Transverse colon (tissue), 4 donors: ENCODE measurements at regions not wholly inside any gene's neighbourhood (a gene's known extent, or its start where the extent isn't known, plus 50 kb on each side); places are given as distances from the start of the nearest gene placed in this dataset.

Experiments used
- DNase-seq: peaks from one replicate; pipeline ENCODE4 v3.0.0-alpha.2; 2019
- H3K27ac ChIP-seq, 4 donors: fragments of 200-600 bp; sonication (generic); 2 replicates each; pipeline ENCODE4 v1.5.1; 2016 to 2018; ENCODE audit warnings: inconsistent platforms in 4 of 4
- H3K27me3 ChIP-seq: fragments of 200-600 bp; sonication (generic); 2 replicates; pipeline ENCODE4 v1.5.1; 2017; ENCODE audit warnings: inconsistent platforms
- H3K36me3 ChIP-seq, 4 donors: fragments of 200-600 bp; sonication (generic); 2 replicates each; pipeline ENCODE4 v1.5.1; 2017 to 2019; ENCODE audit warnings: inconsistent platforms in 4 of 4
- H3K4me1 ChIP-seq, 4 donors: fragments of 200-600 bp; sonication (generic); 2 replicates each; pipeline ENCODE4 v1.5.1; 2017 to 2020; ENCODE audit warnings: inconsistent platforms in 4 of 4
- H3K4me3 ChIP-seq, 4 donors: fragments of 200-600 bp; sonication (generic); 1 replicate in 1 of 4; 2 replicates in 3 of 4; pipeline versions ENCODE4 v1.5.1 to v1.6.1; 2017 to 2019; ENCODE audit warnings: inconsistent platforms in 4 of 4
- H3K9me3 ChIP-seq, 2 donors: fragments of 200-600 bp; sonication (generic); 2 replicates each; pipeline ENCODE4 v1.5.1; 2017 to 2019; ENCODE audit warnings: inconsistent platforms in 2 of 2
- CTCF ChIP-seq, 5 experiments: fragments of 200-600 bp in 3 of 5; fragments of 450-650 bp in 2 of 5; sonication (generic) in 3 of 5; IDR thresholded peaks; 1 replicate in 2 of 5; 2 replicates in 3 of 5; pipeline ENCODE4 v1.5.1; 2016 to 2017; ENCODE audit warnings: antibody characterized with exemption in 5 of 5, inconsistent platforms in 3 of 5, mild to moderate bottlenecking in 2 of 5, moderate library complexity in 1 of 5
- EP300 ChIP-seq: sonication (generic); formaldehyde crosslinking; IDR thresholded peaks from one replicate; pipeline ENCODE4 v1.6.1; 2017; ENCODE audit warnings: antibody characterized with exemption, low read depth
- POLR2A ChIP-seq: fragments of 450-650 bp; IDR thresholded peaks from one replicate; pipeline ENCODE4 v1.6.1; 2016; ENCODE audit warnings: antibody characterized with exemption, mild to moderate bottlenecking, moderate library complexity
- POLR2AphosphoS5 ChIP-seq, 3 donors: sonication (generic); formaldehyde crosslinking; IDR thresholded peaks; one replicate each; pipeline ENCODE4 v1.6.1; 2016; ENCODE audit warnings: antibody characterized with exemption in 3 of 3
- WGBS, 2 donors: methylation state at CpG; one replicate each; pipeline ENCODE4 v1.1.5; 2018; ENCODE audit warnings: low coverage in 1 of 2; 5-methylcytosine and 5-hydroxymethylcytosine counted together
- in situ Hi-C, 4 donors: fragments of 200-750 bp; cut with MboI; loops; one replicate each; pipeline versions ENCODE4 v1.15.0 to v1.15.1; 2017; ENCODE audit warnings: low sequenced_read_pairs in 3 of 4, low pct_ligation_motif_present in 1 of 4, low pct_unique_long_range_greater_than_20kb in 1 of 4
- intact Hi-C: fragments of 100-400 bp; cut with DNase I; formaldehyde crosslinking; loops from one replicate; pipeline ENCODE4 v1.15.1; 2023; ENCODE audit warnings: low total_unique reads

DNA sequence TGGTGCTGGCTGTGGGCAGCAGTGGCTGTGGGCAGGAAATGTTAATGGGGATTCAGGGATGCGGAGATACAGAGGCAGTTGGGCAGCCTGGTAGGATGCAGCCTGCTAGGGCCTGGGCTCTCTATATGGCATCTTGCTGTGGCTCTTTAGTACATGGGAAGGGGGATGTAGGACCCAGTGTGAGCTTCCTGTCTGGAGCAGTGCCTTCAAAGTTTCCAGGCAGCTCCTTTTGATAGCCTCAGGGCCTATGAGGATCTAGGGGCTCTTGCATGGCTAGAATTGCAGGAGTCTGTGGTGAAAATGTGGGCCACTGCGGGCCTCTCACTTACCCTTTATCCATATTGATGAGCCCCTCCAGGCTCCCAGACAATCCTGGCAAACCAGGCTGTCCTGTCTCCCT is 213.2 kb upstream of the SNX19 start:
- Histone ChIP-seq H3K27me3 (no peaks in the 10 kb centered on the region), H3K4me1 (no peaks in the 10 kb centered on the region), H3K27ac (no peak overlapping the region), H3K9me3 (peaks cover 0 to 9% of the 10 kb centered on the region in 2 donors), H3K36me3 (no peaks in the 10 kb centered on the region), H3K4me3 (no peak overlapping the region)
- TF ChIP-seq POLR2A (no peak), EP300 (no peak), CTCF (IDR thresholded peaks at IDR 0.05) (no peak), POLR2AphosphoS5 (IDR thresholded peaks at IDR 0.05) (no peak)
- WGBS, 2 donors, result 83 to 91% methylated on average over 1 to 2 of the region's 2 CpGs
- in situ Hi-C loops, result no loop called here
- intact Hi-C loops, result no loop called here
- DNase-seq, result no peak

DNA sequence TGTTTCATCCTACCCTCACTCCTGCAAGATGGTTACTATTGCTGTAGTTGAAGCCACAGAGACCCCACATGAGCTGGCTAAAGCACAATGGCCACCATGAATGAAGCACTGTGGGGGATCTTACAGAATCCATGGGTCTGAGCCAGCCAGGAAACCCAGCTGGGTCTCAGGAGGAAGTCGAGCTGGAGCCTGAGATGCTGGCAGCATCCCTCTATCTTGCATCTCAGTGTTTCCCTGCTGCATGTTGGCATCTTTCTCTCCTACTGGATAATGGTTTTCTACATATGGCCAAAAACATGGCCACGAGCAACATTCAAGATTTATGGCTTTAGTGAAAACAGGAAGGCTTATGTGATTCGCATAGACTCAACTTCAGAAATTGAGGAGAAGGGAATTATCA is 219.3 kb upstream of the SNX19 start:
- H3K9me3 ChIP-seq, result no peaks in the 10 kb centered on the region
- H3K4me3 ChIP-seq, result no peak overlapping the region
- no peaks in the 10 kb centered on the region for H3K27me3 ChIP-seq
- in situ Hi-C loops (no loop called here), intact Hi-C loops (no loop called here)
- whole genome bisulfite sequencing, 2 donors, result 67% methylated on average over 3 of the region's 3 CpGs; no CpG with 5 or more reads in 1 of the 2 donors
- H3K36me3 ChIP-seq, result no peaks in the 10 kb centered on the region
- TF ChIP-seq POLR2AphosphoS5 (IDR thresholded peaks at IDR 0.05) (no peak), POLR2A (no peak), CTCF (IDR thresholded peaks at IDR 0.05) (no peak), EP300 (no peak)
- DNase-seq, result no peak
- H3K4me1 ChIP-seq, result no peaks in the 10 kb centered on the region
- H3K27ac ChIP-seq, result no peak overlapping the region

DNA sequence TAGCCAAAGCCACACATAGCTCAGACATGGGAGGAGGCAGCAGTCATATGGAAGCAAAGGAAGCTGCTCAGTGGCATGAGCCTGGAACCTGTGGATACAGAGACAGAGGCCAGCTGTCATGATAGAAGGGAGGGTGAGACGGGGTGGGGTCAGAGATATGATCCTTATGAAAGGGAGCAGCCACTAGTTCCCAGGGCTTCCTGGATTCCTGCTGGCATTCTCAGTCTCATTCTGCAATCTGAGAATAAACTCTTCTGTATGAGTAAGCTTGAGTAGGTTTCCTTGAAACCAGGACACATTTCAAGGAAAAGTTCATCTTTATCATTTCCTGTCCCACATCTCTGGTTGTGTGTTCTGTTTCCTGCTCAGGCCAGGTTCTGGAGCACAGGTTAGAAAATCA is 220.2 kb upstream of the SNX19 start:
- DNase-seq, result no peak
- Histone ChIP-seq H3K4me3 (no peak overlapping the region), H3K4me1 (no peaks in the 10 kb centered on the region), H3K9me3 (no peaks in the 10 kb centered on the region), H3K27ac (no peak overlapping the region), H3K27me3 (no peaks in the 10 kb centered on the region), H3K36me3 (no peaks in the 10 kb centered on the region)
- WGBS, 2 donors, result no CpG with 5 or more reads among the region's 1 CpG
- intact Hi-C loops, result no loop called here
- TF ChIP-seq EP300, result no peak
- no peak for TF ChIP-seq CTCF (IDR thresholded peaks at IDR 0.05)
- no peak for TF ChIP-seq POLR2AphosphoS5 (IDR thresholded peaks at IDR 0.05)
- TF ChIP-seq POLR2A, result no peak
- in situ Hi-C loops, result no loop called here

DNA sequence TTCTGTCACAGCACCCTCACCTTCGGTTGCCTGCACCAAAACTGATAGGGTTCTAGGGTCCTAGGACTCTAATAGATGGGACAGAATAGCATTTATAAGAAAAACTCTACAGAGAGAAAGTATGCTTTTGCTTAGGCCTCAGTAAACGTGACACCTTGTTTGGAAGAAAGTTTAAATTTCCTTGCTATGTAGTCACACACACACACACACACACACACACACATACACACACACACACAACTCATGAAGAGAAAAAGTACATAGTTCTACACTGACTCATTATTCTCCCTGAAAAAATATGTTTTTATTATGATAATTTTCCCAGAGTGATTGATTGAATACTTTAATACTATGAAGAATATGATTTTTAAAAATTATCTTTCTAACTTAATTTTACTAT is 220.8 kb upstream of the SNX19 start:
- intact Hi-C loops (no loop called here), in situ Hi-C loops (no loop called here)
- no peak for DNase-seq

More for the DNA sequence above, 220.8 kb upstream of the SNX19 start:
- Histone ChIP-seq H3K27ac (no peak overlapping the region), H3K4me3 (no peak overlapping the region), H3K36me3 (no peaks in the 10 kb centered on the region), H3K9me3 (no peaks in the 10 kb centered on the region), H3K4me1 (no peaks in the 10 kb centered on the region), H3K27me3 (no peaks in the 10 kb centered on the region)
- WGBS, 2 donors, result 60 to 71% methylated on average over 1 to 2 of the region's 2 CpGs
- no peak for TF ChIP-seq CTCF (IDR thresholded peaks at IDR 0.05)
